T-cell (primary cell): ENCODE measurements at regions not wholly inside any gene's neighbourhood (a gene's known extent, or its start where the extent isn't known, plus 50 kb on each side); places are given as distances from the start of the nearest gene placed in this dataset.
"Not testable (repeated sequence)": the region's sequence is repeated elsewhere in the genome, so short reads cannot be mapped to it uniquely, and the experiment has no call there.

Experiments used
- ATAC-seq, 4 experiments: fragments of 200-7000 bp in 3 of 4; fragments of 150-1000 bp in 1 of 4; cut with Tn5 transposase; replicated peaks in 1 of 4; 1 replicate in 3 of 4; 2 replicates in 1 of 4; pipeline ENCODE4 v1.10.0; 2021; ENCODE audit warnings: moderate library complexity in 3 of 4, mild to moderate bottlenecking in 2 of 4, moderate number of reproducible peaks in 1 of 4
- CTCF ChIA-PET, 2 donors: fragments of 300-600 bp; sonication (Branson Sonifier 250); formaldehyde crosslinking; loops; one replicate each; lab custom pipeline; 2022; ENCODE audit warnings: antibody characterized with exemption in 2 of 2; lab: Charles Lee
- POLR2A ChIA-PET, 2 donors: fragments of 300-600 bp; sonication (Branson Sonifier 250); formaldehyde crosslinking; loops; one replicate each; lab custom pipeline; 2022; ENCODE audit warnings: antibody characterized with exemption in 2 of 2; lab: Charles Lee
- DNase-seq, 35 experiments: peaks; one replicate each; pipeline versions ENCODE4 v3.0.0 to v3.0.0-alpha.2; 2013 to 2023
- H3K27ac ChIP-seq: one replicate; pipeline ENCODE4 v1.5.1; 2013; ENCODE audit warnings: low read length
- H3K27me3 ChIP-seq, 2 experiments: replicated peaks in 1 of 2; 1 replicate in 1 of 2; 2 replicates in 1 of 2; pipeline versions ENCODE4 v1.6.1 to v1.7.0; 2013; ENCODE audit warnings: low read length in 1 of 2, mixed read lengths in 1 of 2; ENCODE audit not compliant: control insufficient read depth in 2 of 2, insufficient read depth in 2 of 2; ENCODE audit errors: extremely low read depth in 1 of 2
- H3K36me3 ChIP-seq, 2 donors: 1 replicate in 1 of 2; 2 replicates in 1 of 2; pipeline versions ENCODE4 v1.6.1 to v1.7.0; 2013; ENCODE audit warnings: low read length in 1 of 2; ENCODE audit not compliant: control insufficient read depth in 2 of 2, insufficient read depth in 1 of 2; ENCODE audit errors: extremely low read depth in 1 of 2
- H3K4me1 ChIP-seq, 2 experiments: 1 replicate in 1 of 2; 2 replicates in 1 of 2; pipeline versions ENCODE4 v1.6.1 to v1.7.0; 2013; ENCODE audit warnings: low read length in 2 of 2, mixed read lengths in 1 of 2; ENCODE audit not compliant: insufficient read depth in 2 of 2, control insufficient read depth in 1 of 2; ENCODE audit errors: extremely low read depth in 1 of 2
- H3K4me3 ChIP-seq, 2 donors: 1 replicate in 1 of 2; 2 replicates in 1 of 2; pipeline versions ENCODE4 v1.5.1 to v1.7.0; 2013; ENCODE audit warnings: mild to moderate bottlenecking in 2 of 2, low read length in 1 of 2, moderate library complexity in 1 of 2; ENCODE audit not compliant: control insufficient read depth in 1 of 2; ENCODE audit errors: extremely low read depth in 1 of 2
- H3K9me3 ChIP-seq: 2 replicates; pipeline ENCODE4 v1.7.0; 2013
- H3K27ac Mint-ChIP-seq, 2 donors: one replicate each; pipeline ENCODE4 v1.8.0; 2020 to 2021; ENCODE audit warnings: mild to moderate bottlenecking in 2 of 2, mixed read lengths in 2 of 2
- H3K27me3 Mint-ChIP-seq, 2 donors: one replicate each; pipeline ENCODE4 v1.8.0; 2021 to 2022; ENCODE audit warnings: mixed read lengths in 2 of 2
- H3K36me3 Mint-ChIP-seq: one replicate; pipeline ENCODE4 v1.8.0; 2021; ENCODE audit warnings: mixed read lengths
- H3K4me1 Mint-ChIP-seq, 3 donors: one replicate each; pipeline ENCODE4 v1.8.0; 2020 to 2022; ENCODE audit warnings: mixed read lengths in 3 of 3, mild to moderate bottlenecking in 1 of 3
- H3K4me3 Mint-ChIP-seq, 3 donors: one replicate each; pipeline ENCODE4 v1.8.0; 2020 to 2022; ENCODE audit warnings: mild to moderate bottlenecking in 3 of 3, mixed read lengths in 3 of 3, moderate library complexity in 3 of 3
- H3K9me3 Mint-ChIP-seq, 3 donors: one replicate each; pipeline ENCODE4 v1.8.0; 2020 to 2022; ENCODE audit warnings: mixed read lengths in 3 of 3
- WGBS: methylation state at CpG from one replicate; pipeline ENCODE4 v1.1.5; 2013; ENCODE audit warnings: missing lambda C conversion rate; ENCODE audit not compliant: insufficient coverage; 5-methylcytosine and 5-hydroxymethylcytosine counted together

- CTCF ChIA-PET: no interaction called here
- no peak for ATAC-seq
- H3K27me3 ChIP-seq: peaks cover 0 to 5% of the 10 kb centered on the region in 2 experiments
- H3K27ac ChIP-seq: no peak overlapping the region
- Mint-ChIP-seq H3K27ac (no peak overlapping the region), H3K9me3 (no peaks in the 10 kb centered on the region), H3K4me1 (peaks cover 22 to 29% (median 29%) of the 10 kb centered on the region in 3 donors), H3K4me3 (no peak overlapping the region), H3K36me3 (no peaks in the 10 kb centered on the region), H3K27me3 (peaks cover 3 to 7% of the 10 kb centered on the region in 2 donors)
- 100% methylated on average over 1 of the region's 6 CpGs for WGBS
- POLR2A ChIA-PET: interaction anchor here in 1 of 2 donors (0.6 kb wide), 1 partner anchor 400 kb away, joined by 11 read pairs; no protein-coding TSS in a partner anchor
- DNase-seq: no peak
- H3K4me1 ChIP-seq: peaks cover 13 to 19% of the 10 kb centered on the region in 2 experiments
- H3K36me3 ChIP-seq: no peaks in the 10 kb centered on the region
- H3K9me3 ChIP-seq: no peaks in the 10 kb centered on the region
- H3K4me3 ChIP-seq: no peak overlapping the region
Observed at GRCh38 chr6:3919130-3919628, 70.0 kb downstream of the FAM50B start.

DNA sequence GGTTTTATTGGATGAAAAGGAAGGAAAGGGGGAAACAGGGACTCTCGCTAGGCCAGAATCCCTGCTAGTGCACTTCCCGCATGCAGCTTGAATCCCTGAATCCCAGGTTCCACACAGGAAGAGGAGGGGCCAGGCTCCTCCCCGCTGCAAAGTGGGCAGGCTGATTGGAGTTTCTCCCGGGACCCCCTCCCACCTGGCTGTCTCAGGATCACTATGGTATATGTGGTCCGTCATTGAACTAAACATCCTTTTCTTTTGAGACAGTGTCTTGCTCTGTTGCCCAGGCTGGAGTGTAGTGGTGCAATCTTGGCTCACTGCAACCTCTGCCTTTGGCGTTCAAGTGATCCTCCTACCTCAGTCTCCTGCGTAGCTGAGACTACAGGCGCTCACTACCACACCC lies 70.7 kb downstream of the FAM50B start:
- H3K36me3 ChIP-seq: no peaks in the 10 kb centered on the region
- no peak overlapping the region for H3K27ac ChIP-seq
- peaks cover 8 to 14% of the 10 kb centered on the region in 2 experiments for H3K4me1 ChIP-seq
- ChIA-PET CTCF (interaction anchor here in 1 of 2 donors (0.5 kb wide), 1 partner anchor 1231 kb away, joined by 3 read pairs; no protein-coding TSS in a partner anchor), POLR2A (no interaction called here)
- Mint-ChIP-seq H3K4me1 (peaks cover 16 to 23% (median 22%) of the 10 kb centered on the region in 3 donors), H3K4me3 (no peak overlapping the region), H3K9me3 (no peaks in the 10 kb centered on the region), H3K27me3 (peaks cover 6 to 8% of the 10 kb centered on the region in 2 donors), H3K27ac (no peak overlapping the region), H3K36me3 (no peaks in the 10 kb centered on the region)
- DNase-seq (no peak), ATAC-seq (no peak)
- no peak overlapping the region for H3K4me3 ChIP-seq
- peaks cover 0 to 7% of the 10 kb centered on the region in 2 experiments for H3K27me3 ChIP-seq
- 100% methylated on average over 2 of the region's 8 CpGs for WGBS
- no peaks in the 10 kb centered on the region for H3K9me3 ChIP-seq

GRCh38 chr6:3920321-3920720 lies 71.1 kb downstream of the FAM50B start:
- H3K4me1 Mint-ChIP-seq: peaks cover 11 to 18% (median 17%) of the 10 kb centered on the region in 3 donors
- H3K27ac Mint-ChIP-seq: no peak overlapping the region
- ChIA-PET CTCF (no interaction called here), POLR2A (no interaction called here)
- H3K36me3 Mint-ChIP-seq: no peaks in the 10 kb centered on the region
- Histone ChIP-seq H3K4me1 (peaks cover 6 to 10% of the 10 kb centered on the region in 2 experiments), H3K9me3 (no peaks in the 10 kb centered on the region), H3K27me3 (peaks cover 0 to 7% of the 10 kb centered on the region in 2 experiments), H3K27ac (no peak overlapping the region), H3K4me3 (no peak overlapping the region), H3K36me3 (no peaks in the 10 kb centered on the region)
- no peak for DNase-seq
- H3K9me3 Mint-ChIP-seq: no peaks in the 10 kb centered on the region
- no peak overlapping the region for H3K4me3 Mint-ChIP-seq
- 84% methylated on average over 5 of the region's 6 CpGs for WGBS
- no peak for ATAC-seq
- H3K27me3 Mint-ChIP-seq: peaks cover 10 to 13% of the 10 kb centered on the region in 2 donors

DNA sequence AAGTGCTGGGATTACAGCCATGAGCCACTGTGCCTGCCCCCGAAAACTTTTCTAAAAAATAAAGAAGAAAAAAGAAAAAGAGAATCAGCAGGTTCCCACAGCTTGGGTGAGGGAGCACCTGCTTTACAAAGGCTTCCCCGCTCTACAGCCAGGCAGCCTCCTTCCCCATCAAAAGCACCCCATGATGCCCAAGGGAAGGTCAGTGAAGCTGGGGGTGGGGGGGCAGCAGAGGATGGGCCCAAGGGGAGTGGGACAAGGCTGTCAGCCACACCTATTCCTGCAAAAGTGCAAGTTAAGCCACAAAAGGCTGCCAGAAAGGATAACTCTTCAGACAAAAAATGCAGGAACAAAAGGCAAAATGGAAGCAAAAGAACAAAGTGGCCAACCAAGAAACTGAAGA lies 72.5 kb downstream of the FAM50B start:
- ChIA-PET POLR2A (no interaction called here), CTCF (no interaction called here)
- Mint-ChIP-seq H3K4me3 (no peak overlapping the region), H3K9me3 (no peaks in the 10 kb centered on the region), H3K27me3 (peaks cover 10 to 14% of the 10 kb centered on the region in 2 donors), H3K27ac (no peak overlapping the region), H3K4me1 (peaks cover 0 to 6% (median 5%) of the 10 kb centered on the region in 3 donors), H3K36me3 (no peaks in the 10 kb centered on the region)
- Histone ChIP-seq H3K9me3 (no peaks in the 10 kb centered on the region), H3K27ac (no peak overlapping the region), H3K27me3 (peaks cover 0 to 7% of the 10 kb centered on the region in 2 experiments), H3K36me3 (no peaks in the 10 kb centered on the region), H3K4me1 (no peaks in the 10 kb centered on the region), H3K4me3 (no peak overlapping the region)
- ATAC-seq: no peak
- no peak for DNase-seq
- no CpG with 5 or more reads among the region's 2 CpGs for WGBS

GRCh38 chr6:3922619-3923018 lies 73.4 kb downstream of the FAM50B start:
- CTCF ChIA-PET, H3K36me3 Mint-ChIP-seq, H3K36me3 ChIP-seq, DNase-seq, H3K27ac ChIP-seq, ATAC-seq, H3K4me3 Mint-ChIP-seq, POLR2A ChIA-PET, H3K4me1 Mint-ChIP-seq, H3K27me3 ChIP-seq, H3K27ac Mint-ChIP-seq, H3K9me3 Mint-ChIP-seq, H3K4me1 ChIP-seq, H3K9me3 ChIP-seq, H3K4me3 ChIP-seq: not testable (repeated sequence)
- 100% methylated on average over 2 of the region's 7 CpGs for WGBS
- H3K27me3 Mint-ChIP-seq: peaks cover 10 to 14% of the 10 kb centered on the region in 2 donors

- H3K4me3 Mint-ChIP-seq, H3K4me1 ChIP-seq, CTCF ChIA-PET, H3K36me3 Mint-ChIP-seq, POLR2A ChIA-PET, H3K36me3 ChIP-seq, H3K4me3 ChIP-seq, H3K4me1 Mint-ChIP-seq, H3K27ac ChIP-seq, ATAC-seq, H3K9me3 Mint-ChIP-seq, DNase-seq, H3K9me3 ChIP-seq, H3K27me3 ChIP-seq, H3K27ac Mint-ChIP-seq: not testable (repeated sequence)
- peaks cover 7 to 17% of the 10 kb centered on the region in 2 donors for H3K27me3 Mint-ChIP-seq
- WGBS: 77% methylated on average over 15 of the region's 23 CpGs
Observed at GRCh38 chr6:3925223-3926149, 76.3 kb downstream of the FAM50B start.
